ENCODE measurements at regions not wholly inside any gene's neighbourhood (a gene's known extent, or its start where the extent isn't known, plus 50 kb on each side); places are given as distances from the start of the nearest gene placed in this dataset.

DNA sequence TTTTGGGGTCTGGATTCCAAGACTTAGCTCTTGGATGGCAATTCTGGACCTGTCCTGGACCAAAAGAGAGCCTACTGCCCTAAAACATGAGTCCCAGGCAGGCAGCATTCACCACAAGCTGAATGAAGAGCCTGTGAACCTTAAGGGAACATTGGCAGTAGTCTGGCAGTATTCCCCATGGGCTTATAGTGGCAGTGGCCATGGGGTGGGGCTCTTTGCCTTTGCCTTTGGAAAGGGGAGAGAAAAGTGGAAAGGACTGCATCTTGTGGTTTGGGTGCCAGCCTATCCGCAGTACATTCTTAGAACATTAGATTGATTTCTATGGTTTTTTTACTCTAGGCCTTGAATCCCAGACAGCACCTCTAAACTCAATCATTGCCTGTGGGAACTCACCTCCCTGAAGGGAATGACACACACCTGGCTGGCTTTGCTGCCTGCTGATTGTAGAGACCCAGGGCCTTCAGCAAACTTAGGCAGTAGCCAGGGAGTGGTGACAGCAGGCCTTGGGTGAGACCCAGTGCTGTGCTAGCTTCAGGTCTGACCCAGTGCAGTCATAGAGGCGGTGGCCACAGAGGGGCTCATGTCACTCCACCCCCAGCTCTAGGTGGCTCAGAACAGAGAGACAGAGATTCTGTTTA lies 216.3 kb downstream of the CETN3 start:
- H3K4me3 ChIP-seq (ENCODE audit: low read depth, low read length): no peak overlapping the region
- TF ChIP-seq, protein P1, sequence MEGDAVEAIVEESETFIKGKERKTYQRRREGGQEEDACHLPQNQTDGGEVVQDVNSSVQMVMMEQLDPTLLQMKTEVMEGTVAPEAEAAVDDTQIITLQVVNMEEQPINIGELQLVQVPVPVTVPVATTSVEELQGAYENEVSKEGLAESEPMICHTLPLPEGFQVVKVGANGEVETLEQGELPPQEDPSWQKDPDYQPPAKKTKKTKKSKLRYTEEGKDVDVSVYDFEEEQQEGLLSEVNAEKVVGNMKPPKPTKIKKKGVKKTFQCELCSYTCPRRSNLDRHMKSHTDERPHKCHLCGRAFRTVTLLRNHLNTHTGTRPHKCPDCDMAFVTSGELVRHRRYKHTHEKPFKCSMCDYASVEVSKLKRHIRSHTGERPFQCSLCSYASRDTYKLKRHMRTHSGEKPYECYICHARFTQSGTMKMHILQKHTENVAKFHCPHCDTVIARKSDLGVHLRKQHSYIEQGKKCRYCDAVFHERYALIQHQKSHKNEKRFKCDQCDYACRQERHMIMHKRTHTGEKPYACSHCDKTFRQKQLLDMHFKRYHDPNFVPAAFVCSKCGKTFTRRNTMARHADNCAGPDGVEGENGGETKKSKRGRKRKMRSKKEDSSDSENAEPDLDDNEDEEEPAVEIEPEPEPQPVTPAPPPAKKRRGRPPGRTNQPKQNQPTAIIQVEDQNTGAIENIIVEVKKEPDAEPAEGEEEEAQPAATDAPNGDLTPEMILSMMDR (IDR thresholded peaks at IDR 0.05; ENCODE audit: low read depth, low read length): no peak

DNA sequence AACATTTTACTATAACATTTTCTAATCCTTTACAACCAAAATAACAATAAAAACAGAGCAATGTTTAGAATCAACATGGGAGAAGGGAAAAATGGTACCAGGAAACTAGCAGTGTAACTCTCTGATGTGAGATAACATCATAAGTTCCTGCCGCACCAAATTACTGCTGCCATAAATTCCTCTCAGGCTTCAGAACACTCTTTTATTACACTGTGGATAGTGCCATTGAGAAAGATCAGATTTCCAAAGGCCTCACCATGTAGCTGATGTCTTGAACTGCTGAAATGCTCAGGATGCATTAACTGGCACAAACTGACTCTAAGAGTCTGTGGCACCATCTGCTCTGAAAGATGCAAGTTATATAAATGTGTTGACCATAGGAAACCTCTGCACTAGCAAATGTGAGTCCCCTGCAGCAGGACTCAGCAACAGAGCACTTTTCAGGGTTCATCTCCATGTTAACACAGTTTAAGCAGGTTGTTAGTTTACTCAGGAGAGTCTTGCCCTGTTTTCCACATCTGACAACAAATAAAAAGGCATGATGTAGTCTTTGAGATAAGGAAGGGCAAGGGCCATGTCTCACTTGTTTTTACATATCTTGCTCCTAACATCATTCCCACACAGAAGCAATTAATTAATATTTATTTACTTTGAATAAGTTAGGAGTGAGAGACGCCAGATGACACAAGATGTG lies 218.1 kb downstream of the CETN3 start:
- TF ChIP-seq, protein P1 (IDR thresholded peaks at IDR 0.05; ENCODE audit: low read depth, low read length): no peak

DNA sequence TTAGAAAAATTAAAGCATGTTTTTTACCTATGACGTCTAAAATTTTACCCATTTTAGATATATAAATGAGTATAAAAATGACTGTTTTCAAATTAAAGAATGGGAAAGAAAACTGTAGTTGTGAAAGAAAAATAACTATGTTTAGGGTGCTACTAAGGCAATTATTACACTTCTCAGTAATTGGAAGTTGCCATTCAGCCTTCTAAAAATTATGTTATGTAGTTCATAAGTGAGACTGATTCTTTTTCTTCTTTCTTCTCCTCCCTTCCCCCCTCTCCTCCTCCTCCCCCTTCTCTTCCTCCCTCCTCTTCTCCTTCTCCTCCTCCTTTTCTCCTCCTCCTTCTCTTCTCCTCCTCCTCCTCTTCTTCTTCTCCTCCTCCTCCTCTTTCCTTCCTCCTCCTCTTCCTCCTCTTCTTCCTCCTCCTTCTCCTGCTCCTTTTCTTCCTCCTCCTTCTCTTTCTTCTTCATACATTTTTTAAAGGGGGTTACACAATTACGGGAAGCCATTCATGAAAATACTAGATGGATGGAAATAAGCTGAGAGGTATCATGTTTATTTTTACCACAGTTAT lies 223.6 kb downstream of the CETN3 start:
- TF ChIP-seq, protein P1 (IDR thresholded peaks at IDR 0.05; ENCODE audit: low read depth, low read length): no peak
- no peak overlapping the region for H3K4me3 ChIP-seq (ENCODE audit: low read depth, low read length)

More for the DNA sequence above, 218.1 kb downstream of the CETN3 start:
- H3K4me3 ChIP-seq (ENCODE audit: low read depth, low read length): no peak overlapping the region

DNA sequence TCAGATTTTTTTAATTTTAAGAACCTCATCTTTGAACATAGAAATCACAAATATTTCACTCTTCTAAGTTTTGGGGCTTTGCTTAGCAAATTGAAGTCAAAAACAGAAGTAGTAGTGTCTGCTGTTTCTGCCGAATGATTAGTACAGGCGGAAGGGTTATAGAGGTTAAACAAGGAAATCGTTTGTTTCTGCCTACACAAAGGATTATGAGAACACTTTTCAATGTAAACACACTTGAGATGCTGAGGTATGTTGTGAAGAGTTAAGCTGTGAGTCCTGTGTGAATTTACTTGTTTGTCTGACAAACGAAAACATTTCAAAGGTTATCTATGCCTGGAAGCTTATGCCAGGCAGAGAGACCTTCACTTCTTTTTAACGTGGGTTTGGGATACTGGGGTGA lies 224.8 kb downstream of the CETN3 start:
- no peak overlapping the region for H3K4me3 ChIP-seq (ENCODE audit: low read depth, low read length)
- TF ChIP-seq, protein P1 (IDR thresholded peaks at IDR 0.05; ENCODE audit: low read depth, low read length): no peak

DNA sequence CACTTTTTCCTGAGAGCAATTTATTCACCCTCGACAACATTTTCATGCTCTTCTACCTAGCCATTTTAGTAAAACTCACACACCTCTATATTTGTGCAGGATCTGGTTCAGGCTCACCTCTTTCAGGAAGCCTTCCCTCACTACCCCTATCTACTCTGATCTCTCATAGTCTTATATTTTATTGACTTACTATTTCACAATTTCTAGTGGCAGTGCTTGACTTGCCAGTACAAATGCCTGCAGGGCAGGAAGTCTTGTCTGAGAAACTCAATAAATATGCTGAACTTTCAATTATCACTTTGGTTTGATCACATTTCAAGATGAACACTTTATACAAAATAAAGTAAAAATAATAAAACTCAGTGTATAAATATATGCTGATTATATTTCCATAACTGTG lies 226.8 kb downstream of the CETN3 start:
- TF ChIP-seq, protein P1 (IDR thresholded peaks at IDR 0.05; ENCODE audit: low read depth, low read length): no peak
- H3K4me3 ChIP-seq (ENCODE audit: low read depth, low read length): no peak overlapping the region

DNA sequence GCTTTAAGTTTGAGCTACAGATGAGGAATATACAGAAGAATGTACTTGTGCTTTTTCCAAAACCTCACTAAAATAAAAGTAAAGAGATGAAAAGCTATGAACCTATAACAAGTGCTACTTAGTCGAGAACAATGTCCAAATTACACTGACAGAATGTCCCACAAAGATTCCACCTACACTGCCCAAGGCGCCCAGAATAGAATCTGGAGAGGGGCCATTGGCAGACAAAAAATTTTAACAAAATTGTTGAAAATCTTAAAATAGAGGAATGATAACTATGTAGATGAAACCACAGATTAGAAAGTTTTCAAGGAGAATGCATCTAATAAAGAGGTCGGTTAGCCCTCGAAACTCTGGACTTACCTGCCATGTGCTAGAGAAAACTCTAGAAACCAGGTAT lies 235.3 kb downstream of the CETN3 start:
- TF ChIP-seq, protein P1 (IDR thresholded peaks at IDR 0.05; ENCODE audit: low read depth, low read length): no peak
- H3K4me3 ChIP-seq (ENCODE audit: low read depth, low read length): no peak overlapping the region

Data from WI38 (cell line).